GM13976 (cell line): ENCODE measurements at regions not wholly inside any gene's neighbourhood (a gene's known extent, or its start where the extent isn't known, plus 50 kb on each side); places are given as distances from the start of the nearest gene placed in this dataset.

ENCODE experiments used
- DNase-seq: peaks from one replicate; pipeline ENCODE4 v3.0.0; 2012; ENCODE audit warnings: low spot score
- CTCF ChIP-seq: IDR thresholded peaks from 2 replicates; pipeline ENCODE4 v1.5.1; 2012; ENCODE audit warnings: borderline replicate concordance, mild to moderate bottlenecking; ENCODE audit not compliant: insufficient read depth; ENCODE audit errors: extremely low read depth, missing control alignments, control extremely low read depth
- in situ Hi-C: fragments of 300-500 bp; cut with MboI; formaldehyde crosslinking; loops from one replicate; pipeline ENCODE4 v1.12.0; 2022; ENCODE audit warnings: low sequenced_read_pairs, mixed read lengths, inconsistent platforms; ENCODE audit not compliant: unreplicated experiment

GRCh38 chr2:191747170-191747530 is 69.2 kb downstream of the NABP1 start:
- DNase-seq = no peak
- TF ChIP-seq CTCF = no peak
- in situ Hi-C loops = no loop called here

GRCh38 chr2:191748059-191748461 is 70.1 kb downstream of the NABP1 start:
- in situ Hi-C loops = no loop called here
- TF ChIP-seq CTCF = no peak
- no peak for DNase-seq

GRCh38 chr2:191748528-191749180 is 70.7 kb downstream of the NABP1 start:
- peak; percentile 56 for DNase-seq
- in situ Hi-C loops = no loop called here
- TF ChIP-seq CTCF = no peak

- in situ Hi-C loops = no loop called here
- no peak for TF ChIP-seq CTCF
- no peak for DNase-seq
Measured at GRCh38 chr2:191749181-191749540, 71.2 kb downstream of the NABP1 start.

- DNase-seq = no peak
- no peak for TF ChIP-seq CTCF
- in situ Hi-C loops = no loop called here
Measured at GRCh38 chr2:191754103-191754502, 76.2 kb downstream of the NABP1 start.

- in situ Hi-C loops = no loop called here
- no peak for TF ChIP-seq CTCF
- DNase-seq = no peak
Measured at GRCh38 chr2:191756761-191757160, 78.8 kb downstream of the NABP1 start.
